Middle frontal gyrus (tissue), 1 donor: ENCODE measurements at regions not wholly inside any gene's neighbourhood (a gene's known extent, or its start where the extent isn't known, plus 50 kb on each side); places are given as distances from the start of the nearest gene placed in this dataset.

Experiments
- DNase-seq: peaks from one replicate; pipeline ENCODE4 v3.0.0-alpha.2; 2015; ENCODE audit warnings: low spot score; ENCODE audit errors: extremely low spot score

- peak; percentile 31 for DNase-seq
Measured at GRCh38 chr12:75908961-75909605, 122.5 kb downstream of the PHLDA1 start.

DNA sequence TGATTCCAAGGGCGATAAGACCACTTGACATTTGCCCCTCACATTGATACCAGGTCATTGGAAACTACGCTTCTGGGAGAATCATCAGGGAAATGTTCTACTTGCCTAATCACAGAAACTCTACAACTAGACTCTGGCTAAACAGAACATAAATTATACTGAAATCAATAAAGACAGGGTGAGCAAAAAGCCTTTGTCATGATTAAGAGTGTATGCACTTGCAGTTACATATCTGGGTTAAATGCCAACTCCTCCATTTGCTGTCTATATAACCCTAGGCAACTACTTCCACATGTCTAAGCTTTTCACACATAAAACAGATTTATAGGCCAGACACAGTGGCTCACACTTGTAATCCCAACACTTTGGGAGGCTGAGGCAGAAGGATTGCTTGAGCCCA lies 125.7 kb downstream of the PHLDA1 start:
- no peak for DNase-seq

DNA sequence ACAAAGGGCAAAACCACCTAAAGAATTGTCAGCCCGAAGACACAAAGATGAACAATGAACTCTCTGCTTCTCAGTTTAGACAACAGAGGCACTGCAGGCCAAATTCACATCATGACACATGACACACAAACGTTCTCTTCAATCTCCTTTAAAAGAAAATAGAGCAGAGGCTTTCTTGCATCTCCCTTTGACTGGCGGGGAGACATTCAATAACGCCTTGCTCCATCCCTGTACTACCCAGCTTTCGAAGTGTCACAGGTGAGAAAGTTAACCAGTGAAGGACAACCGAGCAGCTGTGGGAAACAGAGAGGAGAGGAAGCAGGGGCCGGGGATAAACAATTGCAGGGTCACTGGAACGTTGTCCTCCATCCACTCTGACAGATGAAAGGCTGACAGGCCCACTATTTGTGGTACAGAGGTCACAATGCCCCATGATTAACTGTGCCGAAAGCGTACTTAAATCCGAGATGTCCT lies 130.8 kb downstream of the PHLDA1 start:
- DNase-seq: no peak

- DNase-seq: no peak
Measured at GRCh38 chr12:75900226-75900625, 131.3 kb downstream of the PHLDA1 start.

- DNase-seq: no peak
Measured at GRCh38 chr12:75894965-75895754, 136.4 kb downstream of the PHLDA1 start.

GRCh38 chr12:75893765-75894164 lies 137.8 kb downstream of the PHLDA1 start:
- DNase-seq: no peak

- no peak for DNase-seq
Measured at GRCh38 chr12:75892731-75893408, 138.7 kb downstream of the PHLDA1 start.

GRCh38 chr12:75891072-75891471 lies 140.5 kb downstream of the PHLDA1 start:
- DNase-seq: no peak

GRCh38 chr12:75890660-75891059 lies 140.9 kb downstream of the PHLDA1 start:
- no peak for DNase-seq

- no peak for DNase-seq
Measured at GRCh38 chr12:75890141-75890540, 141.4 kb downstream of the PHLDA1 start.

DNA sequence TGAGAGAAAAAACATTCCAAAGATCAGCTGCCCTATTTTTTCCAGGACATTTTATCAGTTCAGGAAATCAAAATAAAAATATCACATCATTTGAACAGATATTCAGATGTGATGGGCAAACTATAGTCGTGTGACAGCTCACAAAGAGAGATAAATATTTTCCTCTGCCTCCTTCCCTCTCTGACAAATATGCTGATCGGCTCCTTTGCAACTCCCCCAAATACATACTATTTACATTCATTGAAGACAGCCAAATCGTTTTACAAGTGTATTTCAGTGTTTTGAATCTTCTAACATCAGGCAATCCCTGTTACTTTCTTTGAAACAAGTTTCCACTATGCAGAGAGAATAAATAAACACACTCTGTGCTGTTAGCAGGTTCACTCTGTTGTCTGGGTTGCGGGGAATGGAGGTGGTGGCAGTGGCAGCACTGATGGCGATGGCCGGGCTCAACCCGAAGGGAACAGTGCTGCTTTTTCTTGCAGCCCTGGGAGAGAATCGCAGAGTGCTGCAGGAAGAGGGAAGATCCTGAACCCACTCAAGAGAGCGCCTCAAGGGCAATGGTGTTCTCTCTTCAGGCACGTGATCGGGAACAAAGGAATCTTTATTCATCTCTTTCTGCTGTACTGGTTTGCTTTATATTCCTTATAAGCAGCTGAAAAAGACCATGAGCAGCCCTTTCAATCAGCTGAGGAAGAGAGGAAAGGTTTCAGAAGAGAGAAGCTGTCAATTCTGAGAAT lies 142.5 kb downstream of the PHLDA1 start:
- DNase-seq: peak; percentile 38

- no peak for DNase-seq
Measured at GRCh38 chr12:75888399-75888798, 143.2 kb downstream of the PHLDA1 start.

DNA sequence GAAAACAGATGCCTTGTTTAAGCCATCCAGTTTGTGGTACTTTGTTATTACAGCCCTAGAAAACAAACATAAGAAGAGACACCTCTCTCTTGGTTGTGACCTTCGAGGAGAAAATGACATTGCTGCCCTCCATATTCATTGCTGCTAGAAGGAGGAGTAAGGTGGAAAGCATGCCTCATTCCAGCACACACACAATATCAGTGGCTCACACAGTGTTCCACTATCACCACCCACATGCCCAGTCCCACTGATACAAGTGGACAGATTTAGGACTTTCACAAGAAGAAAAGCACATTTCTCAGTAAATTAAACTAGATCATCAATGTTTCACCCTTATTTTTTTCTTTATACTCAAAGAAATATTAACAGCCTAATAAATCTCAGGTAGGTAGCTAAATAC lies 143.6 kb downstream of the PHLDA1 start:
- DNase-seq: no peak

DNA sequence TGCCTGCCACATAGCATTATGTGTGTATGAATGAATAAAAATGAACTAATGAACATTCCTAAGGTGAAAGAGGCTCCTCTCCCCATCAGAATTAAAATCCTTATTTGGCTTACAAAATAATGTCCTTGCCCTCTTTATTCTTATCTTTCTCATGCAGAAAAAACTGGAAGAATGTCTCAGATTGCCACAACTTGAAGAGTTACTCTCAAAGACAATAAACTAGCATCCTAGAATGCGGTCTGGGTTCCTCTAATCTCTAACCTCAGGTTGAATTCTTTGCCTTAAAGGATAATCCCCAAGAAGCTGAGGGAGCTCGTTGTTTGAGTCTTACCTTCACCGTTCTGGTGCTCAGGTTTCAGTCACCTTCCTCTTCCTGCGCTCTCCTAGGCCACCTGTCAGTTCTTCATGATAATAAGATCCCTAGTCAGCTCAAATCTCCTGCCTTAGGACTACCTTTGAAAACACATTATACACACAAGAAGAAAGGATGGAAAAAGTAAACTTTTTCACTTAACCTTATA lies 147.1 kb downstream of the PHLDA1 start:
- DNase-seq: no peak

- DNase-seq: no peak
Measured at GRCh38 chr12:75883241-75883640, 148.3 kb downstream of the PHLDA1 start.

DNA sequence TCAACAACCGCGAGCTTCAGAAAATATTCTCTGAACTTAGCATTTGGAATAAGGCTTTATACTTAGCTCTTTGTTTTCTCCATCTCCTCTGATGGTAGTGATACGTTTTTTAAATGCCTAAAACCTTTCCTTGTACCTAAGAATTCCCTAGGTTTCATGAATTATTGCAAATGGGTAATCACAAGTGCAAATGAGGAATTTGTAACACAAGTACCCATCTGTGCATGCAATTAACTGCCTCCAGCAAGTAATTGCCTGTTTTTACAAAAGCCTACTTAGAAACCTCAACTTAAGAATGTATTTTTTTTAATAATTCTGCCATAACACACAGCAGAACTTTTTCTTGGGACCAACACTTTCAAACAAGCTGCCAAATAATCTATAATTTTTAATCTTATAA lies 149.2 kb downstream of the PHLDA1 start:
- DNase-seq: no peak

DNA sequence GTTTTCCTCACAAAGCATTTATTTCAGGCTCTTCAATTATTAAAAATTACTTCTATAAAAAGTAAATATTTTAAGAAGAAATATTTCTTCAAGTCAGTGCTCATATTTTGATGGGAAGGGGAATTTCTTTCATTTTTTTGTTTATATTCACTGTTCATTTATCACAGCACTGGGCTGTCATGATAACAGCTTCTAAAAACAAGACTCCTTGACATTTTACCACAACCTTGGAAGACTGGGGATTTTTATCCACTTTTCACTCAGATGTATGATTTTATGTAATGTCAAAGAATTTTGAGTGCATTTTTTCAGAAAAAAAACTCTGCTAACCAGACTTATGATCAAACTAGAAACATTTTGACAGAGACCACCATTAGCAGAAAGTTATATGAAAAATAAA lies 149.7 kb downstream of the PHLDA1 start:
- no peak for DNase-seq

GRCh38 chr12:75877763-75878621 lies 153.6 kb downstream of the PHLDA1 start:
- DNase-seq: no peak

GRCh38 chr12:75876832-75877762 lies 154.5 kb downstream of the PHLDA1 start:
- DNase-seq: no peak
